Stimulated activated CD4-positive, alpha-beta T cell treated with anti-CD3 and anti-CD28 coated beads, Interleukin-2, amount 100 ng/mL, for 24 hours (primary cell): ENCODE measurements at regions not wholly inside any gene's neighbourhood (a gene's known extent, or its start where the extent isn't known, plus 50 kb on each side); places are given as distances from the start of the nearest gene placed in this dataset.

Experiments used
- DNase-seq, 2 donors: peaks; one replicate each; pipeline ENCODE4 v3.0.0-alpha.2; 2020

- no peak for DNase-seq
These were observed 142.2 kb upstream of the UMPS start for GRCh38 chr3:124588036-124588435.

GRCh38 chr3:124588794-124589193 lies 141.5 kb upstream of the UMPS start:
- DNase-seq = no peak

- DNase-seq = no peak
These were observed 138.6 kb upstream of the UMPS start for GRCh38 chr3:124591699-124592098.

- DNase-seq = peak in 1 of 2 donors; percentile 13
These were observed 137.4 kb upstream of the UMPS start for GRCh38 chr3:124592658-124593441.

- DNase-seq = no peak
These were observed 136.8 kb upstream of the UMPS start for GRCh38 chr3:124593442-124593829.

- DNase-seq = no peak
These were observed 135.7 kb upstream of the UMPS start for GRCh38 chr3:124594581-124594980.

- no peak for DNase-seq
These were observed 133.0 kb upstream of the UMPS start for GRCh38 chr3:124597273-124597672.

GRCh38 chr3:124597979-124598378 lies 132.3 kb upstream of the UMPS start:
- DNase-seq = no peak

GRCh38 chr3:124599147-124599765 lies 131.0 kb upstream of the UMPS start:
- DNase-seq = no peak

- no peak for DNase-seq
These were observed 130.2 kb upstream of the UMPS start for GRCh38 chr3:124599779-124600693.

GRCh38 chr3:124600765-124601164 lies 129.5 kb upstream of the UMPS start:
- DNase-seq = no peak

- no peak for DNase-seq
These were observed 129.1 kb upstream of the UMPS start for GRCh38 chr3:124601190-124601589.

GRCh38 chr3:124602980-124603627 lies 127.1 kb upstream of the UMPS start:
- DNase-seq = no peak

- DNase-seq = no peak
These were observed 124.3 kb upstream of the UMPS start for GRCh38 chr3:124605781-124606579.

GRCh38 chr3:124607163-124607562 lies 123.1 kb upstream of the UMPS start:
- no peak for DNase-seq

GRCh38 chr3:124609402-124609801 lies 120.8 kb upstream of the UMPS start:
- no peak for DNase-seq

- DNase-seq = no peak
These were observed 120.1 kb upstream of the UMPS start for GRCh38 chr3:124610130-124610529.

- no peak for DNase-seq
These were observed 118.7 kb upstream of the UMPS start for GRCh38 chr3:124611520-124611919.

- DNase-seq = no peak
These were observed 114.2 kb upstream of the UMPS start for GRCh38 chr3:124615896-124616543.

- no peak for DNase-seq
These were observed 113.1 kb upstream of the UMPS start for GRCh38 chr3:124617177-124617576.

GRCh38 chr3:124619887-124620599 lies 110.2 kb upstream of the UMPS start:
- peak in 1 of 2 donors; percentile 8 for DNase-seq
